SK-N-SH (cell line): ENCODE measurements at regions not wholly inside any gene's neighbourhood (a gene's known extent, or its start where the extent isn't known, plus 50 kb on each side); places are given as distances from the start of the nearest gene placed in this dataset.

Experiments used
- CTCF ChIA-PET: fragments of 300-600, 350-600 bp; formaldehyde crosslinking; extraction: SDS; loops from one replicate; lab custom pipeline; 2021; lab: Yijun Ruan, JAX
- POLR2A ChIA-PET: fragments of 350-600 bp; sonication (Branson Sonifier 250); formaldehyde crosslinking; extraction: SDS; loops from one replicate; lab custom pipeline; 2020; ENCODE audit warnings: antibody characterized with exemption, inconsistent platforms; lab: Yijun Ruan, JAX
- DNase-seq: peaks from one replicate; pipeline ENCODE4 v3.0.0; 2012
- H2AFZ ChIP-seq: fragments of 200-600 bp; sonication (generic); 2 replicates; pipeline ENCODE4 v1.8.1; 2016; ENCODE audit warnings: antibody characterized with exemption, mild to moderate bottlenecking, low read depth
- H3F3A ChIP-seq: fragments of 200-600 bp; sonication (generic); replicated peaks from 2 replicates; pipeline ENCODE3; 2016; ENCODE audit warnings: antibody characterized with exemption, mild to moderate bottlenecking; ENCODE audit not compliant: insufficient read depth
- H3K27ac ChIP-seq, 2 experiments: fragments of 200-500 bp in 1 of 2; fragments of 200-600 bp in 1 of 2; sonication (Bioruptor generic) in 1 of 2; sonication (generic), shearing (Covaris generic) in 1 of 2; 2 replicates each; pipeline versions ENCODE4 v1.5.1 to v1.6.1; 2014 to 2016; ENCODE audit warnings: low read depth in 2 of 2, inconsistent platforms in 1 of 2, low read length in 1 of 2, mild to moderate bottlenecking in 1 of 2, mixed read lengths in 1 of 2
- H3K27me3 ChIP-seq: fragments of 200-600 bp; sonication (generic), shearing (Covaris generic); 2 replicates; pipeline ENCODE4 v1.6.1; 2016; ENCODE audit warnings: mixed run types; ENCODE audit not compliant: insufficient read depth
- H3K36me3 ChIP-seq, 2 experiments: fragments of 200-500 bp in 1 of 2; fragments of 200-600 bp in 1 of 2; sonication (Bioruptor generic) in 1 of 2; sonication (generic) in 1 of 2; replicated peaks in 1 of 2; 2 replicates each; pipeline versions ENCODE3 to v1.5.1; 2014 to 2016; ENCODE audit warnings: low read length in 1 of 2, mild to moderate bottlenecking in 1 of 2; ENCODE audit not compliant: insufficient read depth in 2 of 2, control insufficient read depth in 1 of 2
- H3K4me1 ChIP-seq, 2 experiments: fragments of 200-500 bp in 1 of 2; fragments of 200-600 bp in 1 of 2; sonication (Bioruptor generic) in 1 of 2; sonication (generic), shearing (Covaris generic) in 1 of 2; 2 replicates each; pipeline versions ENCODE4 v1.5.1 to v1.6.1; 2014 to 2016; ENCODE audit warnings: low read depth in 1 of 2, low read length in 1 of 2, mixed run types in 1 of 2; ENCODE audit not compliant: insufficient read depth in 2 of 2, control insufficient read depth in 1 of 2
- H3K4me2 ChIP-seq: fragments of 200-600 bp; sonication (generic), shearing (Covaris generic); 2 replicates; pipeline ENCODE4 v1.6.1; 2017; ENCODE audit warnings: mixed run types
- H3K4me3 ChIP-seq, 2 experiments: fragments of 200-500 bp in 1 of 2; fragments of 200-600 bp in 1 of 2; sonication (Bioruptor generic) in 1 of 2; sonication (generic), shearing (Covaris generic) in 1 of 2; 2 replicates each; pipeline versions ENCODE4 v1.5.1 to v1.8.1; 2014 to 2016; ENCODE audit warnings: low read depth in 2 of 2, inconsistent platforms in 1 of 2, low read length in 1 of 2, mild to moderate bottlenecking in 1 of 2, mixed read lengths in 1 of 2, moderate library complexity in 1 of 2
- H3K79me2 ChIP-seq: fragments of 200-600 bp; sonication (generic); 2 replicates; pipeline ENCODE4 v1.8.1; 2017; ENCODE audit warnings: mild to moderate bottlenecking; ENCODE audit not compliant: insufficient read depth
- H3K9ac ChIP-seq: fragments of 200-600 bp; sonication (generic); 2 replicates; pipeline ENCODE4 v1.6.1; 2017; ENCODE audit warnings: mixed run types
- H3K9me2 ChIP-seq: fragments of 200-600 bp; sonication (generic); 2 replicates; pipeline ENCODE4 v1.6.1; 2017; ENCODE audit warnings: mixed run types
- H3K9me3 ChIP-seq: fragments of 200-600 bp; sonication (generic); 2 replicates; pipeline ENCODE4 v1.6.1; 2017; ENCODE audit warnings: mixed run types, mild to moderate bottlenecking, moderate library complexity
- H4K20me1 ChIP-seq: fragments of 200-600 bp; sonication (generic); 2 replicates; pipeline ENCODE4 v1.6.1; 2017; ENCODE audit warnings: mild to moderate bottlenecking, mixed run types; ENCODE audit not compliant: insufficient read depth
- ELF1 ChIP-seq: IDR thresholded peaks from 2 replicates; pipeline ENCODE4 v1.4.0; 2012
- EP300 ChIP-seq, 2 experiments: IDR thresholded peaks; 2 replicates each; pipeline versions ENCODE4 v1.4.0 to v1.6.1; 2012; ENCODE audit warnings: borderline replicate concordance in 1 of 2, low read depth in 1 of 2, low read length in 1 of 2
- JUND ChIP-seq: IDR thresholded peaks from 2 replicates; pipeline ENCODE4 v1.4.0; 2012
- NFIC ChIP-seq: IDR thresholded peaks from 2 replicates; pipeline ENCODE4 v1.4.0; 2012; ENCODE audit warnings: borderline replicate concordance
- RCOR1 ChIP-seq: fragments of 150-350 bp; IDR thresholded peaks from 2 replicates; pipeline ENCODE4 v1.6.1; 2017; ENCODE audit warnings: antibody characterized with exemption, low read length
- RXRA ChIP-seq: IDR thresholded peaks from 2 replicates; pipeline ENCODE4 v1.4.0; 2012; ENCODE audit warnings: low read depth, mild to moderate bottlenecking, borderline replicate concordance
- TEAD4 ChIP-seq: IDR thresholded peaks from 2 replicates; pipeline ENCODE4 v1.4.0; 2012; ENCODE audit warnings: mild to moderate bottlenecking, borderline replicate concordance; ENCODE audit not compliant: insufficient read depth
- WGBS: methylation state at CpG from one replicate; pipeline ENCODE4 v1.1.6; 2017; ENCODE audit warnings: low lambda C conversion rate; 5-methylcytosine and 5-hydroxymethylcytosine counted together
- TF ChIP-seq, protein P1 (sequence below): IDR thresholded peaks from 2 replicates; pipeline ENCODE4 v1.4.0; 2012; ENCODE audit warnings: low read depth
- TF ChIP-seq, protein P2 (sequence below): IDR thresholded peaks from 2 replicates; pipeline ENCODE4; 2012
- TF ChIP-seq, protein P3 (sequence below): fragments of 200-600 bp; sonication (generic); IDR thresholded peaks from 2 replicates; pipeline ENCODE4 v1.6.1; 2017; ENCODE audit warnings: antibody characterized with exemption, mild to moderate bottlenecking, moderate library complexity

DNA sequence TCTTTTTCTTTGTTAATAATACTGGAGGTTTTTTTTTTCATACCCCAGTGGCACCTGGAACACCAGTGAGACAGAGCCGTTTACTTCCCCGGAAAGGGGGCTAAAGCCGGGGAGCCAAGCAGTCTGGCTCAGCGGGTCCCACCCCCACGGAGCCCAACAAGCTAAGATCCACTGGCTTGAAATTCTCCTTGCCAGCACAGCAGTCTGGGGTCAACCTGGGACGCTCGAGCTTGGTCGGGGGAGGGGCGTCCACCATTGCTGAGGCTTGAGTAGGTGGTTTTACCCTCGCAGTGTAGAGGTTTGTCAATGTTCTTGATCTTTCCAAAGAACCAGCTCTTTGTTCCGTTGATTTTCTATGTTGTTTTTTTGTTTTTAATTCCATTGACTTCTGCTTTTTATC is 94.6 kb upstream of the DIAPH3 start:
- no peaks in the 10 kb centered on the region for H3K4me1 ChIP-seq
- 62% methylated on average over 11 of the region's 11 CpGs for WGBS
- POLR2A ChIA-PET, result no interaction called here
- H3K4me2 ChIP-seq, result no peak overlapping the region
- TF ChIP-seq RXRA (no peak), ELF1 (no peak), NFIC (no peak), RCOR1 (no peak), JUND (no peak), EP300 (IDR thresholded peaks at IDR 0.05; ENCODE audit: borderline replicate concordance in 1 of 2, low read depth in 1 of 2, low read length in 1 of 2) (no peak)
- TF ChIP-seq, protein P1, sequence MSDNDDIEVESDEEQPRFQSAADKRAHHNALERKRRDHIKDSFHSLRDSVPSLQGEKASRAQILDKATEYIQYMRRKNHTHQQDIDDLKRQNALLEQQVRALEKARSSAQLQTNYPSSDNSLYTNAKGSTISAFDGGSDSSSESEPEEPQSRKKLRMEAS, result no peak
- TF ChIP-seq, protein P2, sequence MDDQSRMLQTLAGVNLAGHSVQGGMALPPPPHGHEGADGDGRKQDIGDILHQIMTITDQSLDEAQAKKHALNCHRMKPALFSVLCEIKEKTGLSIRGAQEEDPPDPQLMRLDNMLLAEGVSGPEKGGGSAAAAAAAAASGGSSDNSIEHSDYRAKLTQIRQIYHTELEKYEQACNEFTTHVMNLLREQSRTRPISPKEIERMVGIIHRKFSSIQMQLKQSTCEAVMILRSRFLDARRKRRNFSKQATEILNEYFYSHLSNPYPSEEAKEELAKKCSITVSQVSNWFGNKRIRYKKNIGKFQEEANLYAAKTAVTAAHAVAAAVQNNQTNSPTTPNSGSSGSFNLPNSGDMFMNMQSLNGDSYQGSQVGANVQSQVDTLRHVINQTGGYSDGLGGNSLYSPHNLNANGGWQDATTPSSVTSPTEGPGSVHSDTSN, result no peak
- no peaks in the 10 kb centered on the region for H3K27me3 ChIP-seq
- H3F3A ChIP-seq, result no peaks in the 10 kb centered on the region
- DNase-seq, result no peak
- H3K9me2 ChIP-seq, result no peaks in the 10 kb centered on the region
- no peaks in the 10 kb centered on the region for H3K79me2 ChIP-seq
- H3K9me3 ChIP-seq, result no peaks in the 10 kb centered on the region
- H3K4me3 ChIP-seq, result no peak overlapping the region
- H3K36me3 ChIP-seq, result no peaks in the 10 kb centered on the region
- CTCF ChIA-PET, result no interaction called here
- no peaks in the 10 kb centered on the region for H4K20me1 ChIP-seq
- no peak overlapping the region for H3K9ac ChIP-seq
- H2AFZ ChIP-seq, result no peak overlapping the region
- H3K27ac ChIP-seq, result no peak overlapping the region

DNA sequence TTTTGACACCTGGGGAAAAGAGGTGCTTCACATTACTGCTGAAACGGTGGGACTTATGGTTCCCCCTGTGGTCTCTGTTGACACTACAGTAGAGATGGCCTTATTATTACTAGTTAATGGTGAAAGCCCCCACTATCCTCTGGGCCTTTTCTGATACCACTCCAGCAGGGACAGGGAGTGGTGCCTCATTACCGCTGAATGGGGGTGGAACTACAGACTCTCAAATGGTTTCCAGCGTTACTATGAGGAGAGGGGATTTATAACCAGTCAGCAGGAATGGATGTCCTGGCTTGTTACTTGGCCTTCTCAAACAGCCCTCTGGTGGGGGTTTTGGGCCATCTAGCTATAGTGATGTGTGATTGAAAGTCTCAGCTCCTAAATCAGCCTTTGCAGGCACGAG is 96.7 kb upstream of the DIAPH3 start:
- Histone ChIP-seq H3K27me3 (no peaks in the 10 kb centered on the region), H3K9me3 (no peaks in the 10 kb centered on the region), H3K4me1 (no peaks in the 10 kb centered on the region), H3K4me2 (no peak overlapping the region), H3K4me3 (no peak overlapping the region), H2AFZ (no peak overlapping the region), H3F3A (no peaks in the 10 kb centered on the region), H3K9me2 (no peaks in the 10 kb centered on the region), H3K36me3 (no peaks in the 10 kb centered on the region), H4K20me1 (no peaks in the 10 kb centered on the region), H3K9ac (no peak overlapping the region), H3K27ac (no peak overlapping the region), H3K79me2 (no peaks in the 10 kb centered on the region)
- no peak for DNase-seq
- ChIA-PET POLR2A (no interaction called here), CTCF (interaction anchor here (1.5 kb wide), 1 partner anchor 34 kb away, joined by 4 read pairs; no protein-coding TSS in a partner anchor)
- WGBS, result 63% methylated on average over 4 of the region's 4 CpGs
- TF ChIP-seq, protein P3, sequence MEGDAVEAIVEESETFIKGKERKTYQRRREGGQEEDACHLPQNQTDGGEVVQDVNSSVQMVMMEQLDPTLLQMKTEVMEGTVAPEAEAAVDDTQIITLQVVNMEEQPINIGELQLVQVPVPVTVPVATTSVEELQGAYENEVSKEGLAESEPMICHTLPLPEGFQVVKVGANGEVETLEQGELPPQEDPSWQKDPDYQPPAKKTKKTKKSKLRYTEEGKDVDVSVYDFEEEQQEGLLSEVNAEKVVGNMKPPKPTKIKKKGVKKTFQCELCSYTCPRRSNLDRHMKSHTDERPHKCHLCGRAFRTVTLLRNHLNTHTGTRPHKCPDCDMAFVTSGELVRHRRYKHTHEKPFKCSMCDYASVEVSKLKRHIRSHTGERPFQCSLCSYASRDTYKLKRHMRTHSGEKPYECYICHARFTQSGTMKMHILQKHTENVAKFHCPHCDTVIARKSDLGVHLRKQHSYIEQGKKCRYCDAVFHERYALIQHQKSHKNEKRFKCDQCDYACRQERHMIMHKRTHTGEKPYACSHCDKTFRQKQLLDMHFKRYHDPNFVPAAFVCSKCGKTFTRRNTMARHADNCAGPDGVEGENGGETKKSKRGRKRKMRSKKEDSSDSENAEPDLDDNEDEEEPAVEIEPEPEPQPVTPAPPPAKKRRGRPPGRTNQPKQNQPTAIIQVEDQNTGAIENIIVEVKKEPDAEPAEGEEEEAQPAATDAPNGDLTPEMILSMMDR, result peak; percentile 9; the same call in 1 of the 2 replicates
- TF ChIP-seq TEAD4, result no peak
